BJ (cell line): ENCODE measurements at regions not wholly inside any gene's neighbourhood (a gene's known extent, or its start where the extent isn't known, plus 50 kb on each side); places are given as distances from the start of the nearest gene placed in this dataset.
"Not testable (repeated sequence)": the region's sequence is repeated elsewhere in the genome, so short reads cannot be mapped to it uniquely, and the experiment has no call there.

Source experiments
- CTCF ChIA-PET: fragments of 350-600 bp; formaldehyde crosslinking; extraction: SDS; loops from one replicate; lab custom pipeline; 2021; ENCODE audit warnings: antibody characterized with exemption, inconsistent platforms; lab: Yijun Ruan, JAX
- POLR2A ChIA-PET: fragments of 300-600 bp; sonication (Branson Sonifier 250); formaldehyde crosslinking; extraction: SDS; loops from one replicate; lab custom pipeline; 2021; ENCODE audit warnings: antibody characterized with exemption; lab: Charles Lee
- DNase-seq: peaks from one replicate; pipeline ENCODE4 v3.0.0-alpha.2; 2011; ENCODE audit warnings: low read depth
- H3K27me3 ChIP-seq: 2 replicates; pipeline ENCODE4 v1.6.0; 2011; ENCODE audit warnings: low read length; ENCODE audit not compliant: control insufficient read depth, insufficient read depth
- H3K36me3 ChIP-seq: 2 replicates; pipeline ENCODE4 v1.5.1; 2011; ENCODE audit warnings: low read length; ENCODE audit not compliant: control insufficient read depth, insufficient read depth
- H3K4me3 ChIP-seq: 2 replicates; pipeline ENCODE4 v1.5.1; 2011; ENCODE audit warnings: low read depth, mild to moderate bottlenecking, control low read depth, low read length
- TF ChIP-seq, protein P1 (sequence below): IDR thresholded peaks from 2 replicates; pipeline ENCODE4 v1.5.1; 2011; ENCODE audit warnings: low read depth, mild to moderate bottlenecking, control low read depth, inconsistent platforms, low read length, moderate library complexity; ENCODE audit not compliant: insufficient read depth

DNA sequence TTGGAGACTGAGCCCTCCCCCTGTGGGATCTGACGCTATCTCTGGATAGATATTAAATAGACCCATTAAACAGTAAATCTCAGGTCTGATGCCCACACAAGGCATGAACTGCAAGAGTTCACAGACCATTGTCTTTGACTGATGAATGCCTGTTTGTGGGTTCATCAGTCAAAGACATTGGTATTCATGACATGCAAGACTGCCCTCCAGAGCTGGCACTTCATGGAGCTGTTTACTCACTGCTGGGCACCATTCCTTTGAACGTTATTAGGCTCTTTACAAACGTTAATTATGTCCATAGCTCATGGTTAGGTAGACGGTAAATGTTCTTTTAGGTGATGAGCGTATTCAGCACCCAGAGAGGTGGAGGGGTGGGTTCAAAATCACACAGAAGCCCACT lies 111.8 kb upstream of the PABPC3 start:
- CTCF ChIA-PET = interaction anchor here (1.4 kb wide), 1 partner anchor 11 kb away, joined by 7 read pairs; no protein-coding TSS in a partner anchor
- Histone ChIP-seq H3K4me3 (no peak overlapping the region), H3K36me3 (no peaks in the 10 kb centered on the region), H3K27me3 (peaks cover 2% of the 10 kb centered on the region)
- POLR2A ChIA-PET = no interaction called here
- DNase-seq = no peak
- TF ChIP-seq, protein P1, sequence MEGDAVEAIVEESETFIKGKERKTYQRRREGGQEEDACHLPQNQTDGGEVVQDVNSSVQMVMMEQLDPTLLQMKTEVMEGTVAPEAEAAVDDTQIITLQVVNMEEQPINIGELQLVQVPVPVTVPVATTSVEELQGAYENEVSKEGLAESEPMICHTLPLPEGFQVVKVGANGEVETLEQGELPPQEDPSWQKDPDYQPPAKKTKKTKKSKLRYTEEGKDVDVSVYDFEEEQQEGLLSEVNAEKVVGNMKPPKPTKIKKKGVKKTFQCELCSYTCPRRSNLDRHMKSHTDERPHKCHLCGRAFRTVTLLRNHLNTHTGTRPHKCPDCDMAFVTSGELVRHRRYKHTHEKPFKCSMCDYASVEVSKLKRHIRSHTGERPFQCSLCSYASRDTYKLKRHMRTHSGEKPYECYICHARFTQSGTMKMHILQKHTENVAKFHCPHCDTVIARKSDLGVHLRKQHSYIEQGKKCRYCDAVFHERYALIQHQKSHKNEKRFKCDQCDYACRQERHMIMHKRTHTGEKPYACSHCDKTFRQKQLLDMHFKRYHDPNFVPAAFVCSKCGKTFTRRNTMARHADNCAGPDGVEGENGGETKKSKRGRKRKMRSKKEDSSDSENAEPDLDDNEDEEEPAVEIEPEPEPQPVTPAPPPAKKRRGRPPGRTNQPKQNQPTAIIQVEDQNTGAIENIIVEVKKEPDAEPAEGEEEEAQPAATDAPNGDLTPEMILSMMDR = no peak

DNA sequence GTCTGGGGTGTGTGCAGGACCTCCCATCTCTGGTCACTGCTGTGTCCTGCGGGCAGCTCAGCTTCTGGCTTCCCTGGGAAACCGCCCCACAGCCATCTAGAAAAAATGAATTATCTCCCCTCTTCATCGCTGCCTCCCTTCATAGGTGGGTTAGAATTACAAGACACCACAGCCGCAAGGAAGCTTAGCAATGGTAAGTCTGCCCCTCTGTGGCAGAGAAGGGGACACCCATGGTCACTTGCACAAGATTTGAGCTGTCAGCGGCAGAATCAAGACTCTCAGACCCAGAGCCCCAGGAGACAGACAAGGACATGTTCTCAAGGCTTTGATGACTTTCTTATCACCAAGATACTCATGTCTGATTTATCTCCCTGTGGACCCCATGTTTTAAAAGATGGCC lies 110.8 kb upstream of the PABPC3 start:
- DNase-seq = no peak
- CTCF ChIA-PET = interaction anchor here (1.4 kb wide), 1 partner anchor 10 kb away, joined by 7 read pairs; no protein-coding TSS in a partner anchor
- POLR2A ChIA-PET = no interaction called here
- no peaks in the 10 kb centered on the region for H3K36me3 ChIP-seq
- H3K27me3 ChIP-seq = peaks cover 3% of the 10 kb centered on the region
- TF ChIP-seq, protein P1 = no peak
- no peak overlapping the region for H3K4me3 ChIP-seq

DNA sequence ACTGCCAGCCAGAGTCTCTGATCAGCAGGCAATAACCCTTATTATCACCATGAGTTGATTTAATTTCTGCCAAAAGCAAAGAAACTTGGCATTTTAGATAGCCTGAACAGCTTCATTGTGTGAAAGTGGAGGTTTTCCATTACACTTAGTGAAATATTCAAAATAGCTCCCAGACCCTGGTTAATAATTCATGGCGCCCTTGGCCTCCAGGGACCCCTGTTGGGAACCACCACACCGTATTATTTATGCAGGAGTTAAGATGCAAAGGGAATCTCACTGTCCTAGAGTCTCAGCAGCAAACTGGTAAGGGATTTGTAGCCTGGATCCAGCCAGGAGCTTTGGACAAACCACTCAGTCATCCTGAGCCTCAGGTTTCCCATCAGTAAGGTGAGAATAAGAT lies 110.0 kb upstream of the PABPC3 start:
- Histone ChIP-seq H3K4me3 (no peak overlapping the region), H3K36me3 (no peaks in the 10 kb centered on the region), H3K27me3 (peaks cover 3% of the 10 kb centered on the region)
- ChIA-PET CTCF (interaction anchor here (1.2 kb wide), 1 partner anchor 10 kb away, joined by 9 read pairs; no protein-coding TSS in a partner anchor), POLR2A (no interaction called here)
- no peak for DNase-seq
- TF ChIP-seq, protein P1 = no peak

DNA sequence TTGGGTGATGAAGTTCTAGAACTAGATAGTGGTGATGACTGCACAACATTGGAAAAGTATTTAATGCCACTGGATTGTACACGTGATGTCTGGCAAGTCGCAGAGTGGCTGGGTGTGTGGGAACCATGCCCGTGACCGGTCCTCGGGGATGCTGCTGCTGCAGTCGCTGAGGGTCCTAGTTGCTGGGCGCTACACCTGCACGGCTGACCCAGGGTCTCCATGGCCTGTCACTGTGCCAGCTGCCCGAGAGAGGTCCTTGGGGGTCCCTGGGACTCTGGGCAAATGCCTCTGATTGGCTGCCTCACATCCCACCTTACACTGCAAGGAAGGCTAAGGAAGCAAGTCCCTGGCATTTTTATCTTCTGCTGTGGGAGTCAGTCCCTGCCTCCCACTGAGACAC lies 109.1 kb upstream of the PABPC3 start:
- peaks cover 3% of the 10 kb centered on the region for H3K27me3 ChIP-seq
- H3K36me3 ChIP-seq = no peaks in the 10 kb centered on the region
- POLR2A ChIA-PET = no interaction called here
- DNase-seq = no peak
- TF ChIP-seq, protein P1 = no peak
- no peak overlapping the region for H3K4me3 ChIP-seq
- CTCF ChIA-PET = no interaction called here

DNA sequence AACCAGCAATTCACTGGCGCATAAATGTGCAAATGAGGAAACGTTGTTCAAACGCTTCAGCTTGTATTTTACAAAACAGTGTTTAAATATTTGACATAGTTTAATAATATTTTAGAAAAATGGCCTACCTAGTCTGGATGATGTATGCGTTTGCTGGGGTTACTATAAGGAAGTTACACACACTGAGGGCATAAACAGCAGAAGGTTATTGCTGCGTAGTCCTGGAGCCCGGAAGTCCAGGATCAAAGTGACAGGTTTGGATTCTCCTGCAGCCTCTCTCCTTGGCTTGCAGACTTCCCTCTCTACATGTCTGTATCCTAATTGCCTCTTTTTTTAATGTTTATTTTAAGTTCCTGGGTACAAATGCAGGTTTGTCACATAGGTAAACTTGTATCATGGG lies 106.0 kb upstream of the PABPC3 start:
- DNase-seq, H3K27me3 ChIP-seq, H3K36me3 ChIP-seq, POLR2A ChIA-PET, H3K4me3 ChIP-seq: not testable (repeated sequence)
- CTCF ChIA-PET = interaction anchor here (0.8 kb wide), 1 partner anchor 47 kb away, joined by 3 read pairs; no protein-coding TSS in a partner anchor

- H3K36me3 ChIP-seq, POLR2A ChIA-PET, CTCF ChIA-PET: not testable (repeated sequence)
Observed at GRCh38 chr13:24992946-24993345, 103.0 kb upstream of the PABPC3 start.

More at GRCh38 chr13:24992946-24993345, 103.0 kb upstream of the PABPC3 start:
- H3K4me3 ChIP-seq, DNase-seq, H3K27me3 ChIP-seq: not testable (repeated sequence)
